Forelimb muscle (tissue), 1 donor: ENCODE measurements at regions not wholly inside any gene's neighbourhood (a gene's known extent, or its start where the extent isn't known, plus 50 kb on each side); places are given as distances from the start of the nearest gene placed in this dataset.
A peak's percentile ranks its signal among the peaks of the same experiment; 100 is the strongest.
"Not testable (repeated sequence)": the region's sequence is repeated elsewhere in the genome, so short reads cannot be mapped to it uniquely, and the experiment has no call there.

Experiments used
- DNase-seq: peaks from one replicate; pipeline ENCODE4 v3.0.0-alpha.2; 2013; ENCODE audit warnings: low read depth

DNA sequence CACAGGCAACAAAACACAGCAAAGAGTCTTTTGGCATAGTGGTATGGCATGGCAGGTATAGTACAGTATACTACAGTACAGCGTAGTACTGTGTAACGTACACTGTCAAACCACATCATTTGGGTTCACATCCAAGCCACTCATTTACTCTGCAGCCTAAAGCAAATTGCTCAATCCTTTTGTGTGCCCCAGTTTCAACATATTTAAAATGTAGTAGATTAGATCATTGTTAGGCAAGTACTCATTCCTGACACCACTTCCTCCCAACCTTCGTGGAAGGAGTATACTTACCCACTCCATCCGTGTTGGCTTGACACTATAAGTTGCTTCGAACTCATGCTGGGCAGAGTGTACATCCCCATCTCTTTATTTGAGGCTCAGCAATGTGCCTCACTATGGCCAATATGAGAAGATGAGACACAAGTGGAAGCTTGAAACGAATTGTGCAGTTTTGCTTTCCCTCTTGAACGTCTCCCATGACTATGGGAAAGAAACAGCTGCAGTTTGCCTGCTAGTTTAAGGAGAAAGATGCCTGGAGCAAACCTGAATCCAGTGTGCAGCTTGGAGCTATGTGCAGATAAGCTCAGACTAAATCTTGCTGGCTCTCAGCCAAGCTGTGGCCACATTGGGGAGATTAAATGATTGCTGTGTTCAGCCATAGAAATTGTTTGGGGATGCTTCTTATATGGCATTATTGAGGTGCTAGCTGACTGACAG, 85.7 kb upstream of the TBL1X start:
- DNase-seq = no peak

DNA sequence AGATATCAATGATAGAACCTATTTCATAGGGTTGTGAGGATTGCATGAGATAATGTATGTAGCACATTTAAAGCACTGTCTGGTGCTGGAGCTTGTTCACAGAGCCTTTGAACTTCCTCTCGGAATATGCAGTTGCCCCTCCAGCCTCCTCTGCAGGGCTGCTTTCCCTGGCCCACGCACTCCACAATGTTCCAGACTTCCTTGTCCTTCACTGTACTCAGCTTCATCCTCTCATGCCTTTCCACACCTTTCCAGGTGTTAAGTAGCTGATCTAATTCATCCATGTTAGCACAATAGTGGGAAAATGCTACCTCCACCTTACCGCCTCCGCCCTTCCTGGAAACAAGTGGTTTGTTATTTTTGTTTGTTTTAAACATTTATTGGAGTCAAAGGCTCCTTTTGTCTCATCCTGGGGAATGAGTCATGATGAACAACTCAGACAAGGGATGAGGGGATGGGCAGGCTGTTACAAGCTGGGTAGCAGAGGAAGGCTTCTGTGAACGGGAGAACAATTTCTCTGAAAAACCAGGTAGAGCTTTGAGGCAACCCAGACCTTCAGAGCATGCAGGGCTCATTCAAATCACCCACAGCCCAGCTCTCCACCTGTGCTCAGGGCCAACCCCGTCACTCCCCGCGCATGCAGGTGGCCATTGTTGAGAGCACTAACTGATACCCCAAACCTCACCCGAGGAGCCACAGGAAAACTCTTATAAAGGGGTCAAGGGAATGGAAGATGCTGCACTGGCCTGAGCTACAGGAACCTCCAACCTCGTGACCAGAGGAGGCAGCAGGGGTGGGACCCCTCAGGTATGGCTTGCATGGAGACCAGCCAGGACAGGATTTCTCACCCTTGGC, 84.9 kb upstream of the TBL1X start:
- no peak for DNase-seq

DNA sequence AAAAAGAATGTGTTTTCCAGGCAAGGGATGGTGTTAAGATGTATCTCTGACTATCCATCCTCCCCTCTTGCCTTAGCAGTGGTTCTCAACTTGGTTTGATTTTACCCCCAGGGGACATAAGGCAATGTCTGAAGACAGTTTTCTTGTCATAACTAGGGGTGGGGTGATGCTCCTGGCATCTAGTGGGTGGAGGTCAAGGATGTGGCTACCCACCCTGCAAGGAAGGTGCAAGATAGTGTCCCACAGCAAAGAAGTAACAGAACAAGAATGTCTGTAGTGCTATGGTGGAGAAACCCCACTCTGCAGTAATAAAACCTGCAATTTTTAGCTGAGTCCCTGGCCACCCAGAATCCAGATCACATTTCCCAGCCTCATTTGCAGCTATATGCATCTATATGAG, 81.2 kb upstream of the TBL1X start:
- no peak for DNase-seq

GRCh38 chrX:9388450-9388849, 76.4 kb upstream of the TBL1X start:
- DNase-seq = no peak

- DNase-seq = no peak
These were observed 74.7 kb upstream of the TBL1X start for GRCh38 chrX:9390121-9390520.

- no peak for DNase-seq
These were observed 74.0 kb upstream of the TBL1X start for GRCh38 chrX:9390693-9391368.

- no peak for DNase-seq
These were observed 72.4 kb upstream of the TBL1X start for GRCh38 chrX:9392445-9392844.

DNA sequence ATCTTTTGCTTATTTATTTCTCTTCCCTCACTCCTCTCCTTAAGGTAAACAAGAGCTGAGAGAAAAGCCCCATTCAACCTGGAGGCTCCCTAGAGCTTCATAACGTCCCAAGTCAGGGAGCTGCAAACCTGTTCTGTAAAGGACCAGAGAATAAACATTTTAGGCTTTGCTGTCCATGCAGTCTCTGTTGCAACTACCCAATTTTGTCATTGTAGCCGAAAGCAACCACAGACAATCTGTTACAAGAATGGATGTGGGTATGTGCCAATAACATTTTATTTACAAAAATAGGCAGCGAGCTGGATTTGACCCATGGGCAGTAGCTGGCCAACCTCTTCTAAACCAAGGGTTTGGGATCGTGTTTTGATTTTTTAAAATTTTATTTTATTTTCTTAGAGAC, 71.3 kb upstream of the TBL1X start:
- DNase-seq = no peak

DNA sequence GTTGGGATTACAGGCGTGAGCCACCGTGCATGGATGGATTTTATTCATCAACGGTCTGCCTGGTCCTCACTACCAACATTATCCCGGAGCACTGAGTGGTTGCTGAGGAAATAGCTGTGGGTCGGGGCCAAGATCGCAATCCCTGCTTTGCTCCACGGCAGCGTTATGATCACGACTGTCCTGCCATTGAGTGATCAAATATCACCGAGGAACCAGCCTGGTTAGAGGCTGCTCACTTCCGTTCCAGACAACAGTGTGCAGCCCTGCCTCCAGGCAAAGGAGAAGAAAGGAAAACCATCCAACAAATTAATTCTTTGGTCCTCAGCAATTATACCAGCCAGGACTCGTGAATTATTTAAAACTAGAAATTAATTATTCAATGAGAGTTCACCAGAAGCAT, 70.6 kb upstream of the TBL1X start:
- no peak for DNase-seq

GRCh38 chrX:9396930-9397329, 67.9 kb upstream of the TBL1X start:
- peak; percentile 20 for DNase-seq

- no peak for DNase-seq
These were observed 63.8 kb upstream of the TBL1X start for GRCh38 chrX:9401051-9401450.

GRCh38 chrX:9403374-9403773, 61.5 kb upstream of the TBL1X start:
- DNase-seq = no peak

DNA sequence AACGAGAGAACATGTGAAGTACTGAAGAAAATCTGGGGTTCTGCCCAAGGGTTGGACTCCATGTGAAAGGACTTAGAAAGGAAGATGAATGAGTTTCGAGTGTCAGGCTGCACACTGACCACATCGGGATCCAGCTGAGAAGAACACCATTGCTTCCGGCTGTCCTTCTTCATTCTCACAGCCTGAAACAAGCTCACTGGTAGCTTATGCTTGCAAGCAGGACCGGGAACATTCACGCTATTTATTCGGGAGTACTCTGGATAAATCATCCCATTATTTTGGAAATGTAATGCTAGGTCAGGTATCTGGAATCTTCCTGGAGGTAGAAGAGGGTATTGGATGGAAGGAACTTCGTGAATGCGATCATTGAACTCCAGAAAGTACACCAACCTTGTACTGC, 59.2 kb upstream of the TBL1X start:
- not testable (repeated sequence) for DNase-seq

GRCh38 chrX:9410889-9411288, 54.0 kb upstream of the TBL1X start:
- DNase-seq = not testable (repeated sequence)

DNA sequence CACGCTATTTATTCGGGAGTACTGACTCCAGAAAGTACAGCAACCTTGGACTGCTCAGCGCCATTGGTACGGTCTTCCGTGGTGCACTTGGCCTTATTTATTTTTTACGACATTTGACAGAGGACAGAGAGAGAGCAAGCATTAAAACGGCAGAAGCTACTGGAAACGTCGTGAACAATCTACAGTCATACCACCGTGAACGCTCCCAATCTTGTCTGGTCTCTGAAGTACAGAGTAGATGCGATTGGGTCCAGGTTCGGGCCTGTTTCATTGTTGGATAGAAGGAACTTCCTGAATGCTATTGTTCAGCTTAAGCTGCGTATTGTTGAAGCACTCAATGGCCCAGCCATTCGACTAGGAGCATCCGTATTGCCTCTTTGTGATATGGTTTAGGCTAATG, 53.2 kb upstream of the TBL1X start:
- not testable (repeated sequence) for DNase-seq

DNA sequence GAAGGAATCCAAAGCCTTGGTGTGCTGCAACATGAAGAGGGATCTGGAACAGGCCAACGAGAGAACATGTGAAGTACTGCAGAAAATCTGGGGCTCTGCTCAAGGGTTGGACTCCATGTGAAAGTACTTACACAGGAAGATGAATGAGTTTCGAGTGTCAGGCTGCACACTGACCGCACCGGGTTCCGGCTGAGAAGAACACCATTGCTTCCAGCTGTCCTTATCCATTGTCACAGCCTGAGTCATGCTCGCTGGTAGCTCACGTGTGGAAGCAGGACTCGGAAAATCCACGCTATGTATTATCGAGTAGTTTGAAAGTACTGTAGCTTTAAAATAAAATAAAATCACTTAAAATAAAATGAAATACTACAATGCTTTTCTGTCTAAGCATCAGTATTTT, 50.4 kb upstream of the TBL1X start:
- no peak for DNase-seq
